Endothelial cell of umbilical vein (primary cell): ENCODE measurements at regions not wholly inside any gene's neighbourhood (a gene's known extent, or its start where the extent isn't known, plus 50 kb on each side); places are given as distances from the start of the nearest gene placed in this dataset.

Experiments
- BruUV-seq: library from RNA; stranded (reverse); fragments of 400-500 nt; replicated peaks from 2 replicates; lab custom pipeline; 2021; lab: Mats Ljungman, UMichigan
- CTCF ChIA-PET: fragments of 300-600, 350-600 bp; sonication (Branson Sonifier 250); formaldehyde crosslinking; loops from one replicate; lab custom pipeline; 2021; ENCODE audit warnings: antibody characterized with exemption, inconsistent platforms; lab: Charles Lee
- POLR2A ChIA-PET: fragments of 300-600, 350-600 bp; sonication (Branson Sonifier 250); formaldehyde crosslinking; loops from one replicate; lab custom pipeline; 2021; ENCODE audit warnings: antibody characterized with exemption, inconsistent platforms; lab: Charles Lee
- DNase-seq: peaks from one replicate; pipeline ENCODE4 v3.0.0-alpha.2; 2011; ENCODE audit warnings: low read depth, low spot score
- FAIRE-seq: peaks from 2 replicates; lab custom pipeline; 2011; peaks lifted over from hg19 to GRCh38; lab: Jason Lieb, UNC
- H2AFZ ChIP-seq: 2 replicates; pipeline ENCODE4 v1.6.0; 2012; ENCODE audit warnings: low read depth, low read length, control low read depth, inconsistent platforms
- H3K27ac ChIP-seq: 2 replicates; pipeline ENCODE4 v1.5.1; 2011; ENCODE audit warnings: low read depth, mild to moderate bottlenecking, control low read depth, low read length, moderate library complexity; ENCODE audit not compliant: insufficient read depth
- H3K27me3 ChIP-seq, 2 experiments: 2 replicates each; pipeline versions ENCODE4 v1.6.0 to v1.6.1; 2011; ENCODE audit warnings: low read length in 2 of 2, mixed read lengths in 1 of 2; ENCODE audit not compliant: control insufficient read depth in 2 of 2, insufficient read depth in 2 of 2
- H3K36me3 ChIP-seq, 2 experiments: 2 replicates in 1 of 2; 3 replicates in 1 of 2; pipeline ENCODE4 v1.5.1; 2011; ENCODE audit warnings: low read length in 2 of 2, mild to moderate bottlenecking in 1 of 2, moderate library complexity in 1 of 2; ENCODE audit not compliant: control insufficient read depth in 2 of 2, insufficient read depth in 2 of 2; ENCODE audit errors: extremely low read depth in 1 of 2
- H3K4me1 ChIP-seq: 3 replicates; pipeline ENCODE4 v1.5.1; 2011; ENCODE audit warnings: mild to moderate bottlenecking, low read length; ENCODE audit not compliant: control insufficient read depth, insufficient read depth; ENCODE audit errors: extremely low read depth
- H3K4me2 ChIP-seq: 2 replicates; pipeline ENCODE4 v1.6.1; 2011; ENCODE audit warnings: low read length, control low read depth, mixed read lengths; ENCODE audit not compliant: insufficient read depth
- H3K4me3 ChIP-seq, 3 experiments: fragments of 200-600 bp in 1 of 3; sonication (generic), shearing (Covaris generic) in 1 of 3; replicated peaks in 1 of 3; 2 replicates each; pipeline ENCODE4 v1.5.1; 2011 to 2016; ENCODE audit warnings: control low read depth in 3 of 3, low read length in 3 of 3, mild to moderate bottlenecking in 2 of 3, inconsistent platforms in 1 of 3, low read depth in 1 of 3, moderate library complexity in 1 of 3; ENCODE audit not compliant: insufficient read depth in 1 of 3
- H3K79me2 ChIP-seq: 2 replicates; pipeline ENCODE4 v1.6.0; 2012; ENCODE audit warnings: low read length, inconsistent platforms; ENCODE audit not compliant: control insufficient read depth, insufficient read depth
- H3K9ac ChIP-seq: replicated peaks from 2 replicates; pipeline ENCODE3; 2011; ENCODE audit warnings: low read length, control low read depth; ENCODE audit not compliant: insufficient read depth; ENCODE audit errors: extremely low read depth
- H3K9me1 ChIP-seq: replicated peaks from 3 replicates; pipeline ENCODE4 v1.6.0; 2011; ENCODE audit warnings: mild to moderate bottlenecking, low read length; ENCODE audit not compliant: control insufficient read depth, insufficient read depth; ENCODE audit errors: extremely low read depth
- H3K9me3 ChIP-seq: replicated peaks from 2 replicates; pipeline ENCODE4 v1.5.1; 2012; ENCODE audit warnings: low read length, inconsistent platforms; ENCODE audit not compliant: control insufficient read depth, insufficient read depth
- H4K20me1 ChIP-seq: replicated peaks from 2 replicates; pipeline ENCODE3; 2011; ENCODE audit warnings: mild to moderate bottlenecking, low read length; ENCODE audit not compliant: control insufficient read depth, insufficient read depth; ENCODE audit errors: extremely low read depth
- EZH2 ChIP-seq: IDR thresholded peaks from 2 replicates; pipeline ENCODE4 v1.6.1; 2012; ENCODE audit warnings: borderline replicate concordance, low read depth, mild to moderate bottlenecking, moderate library complexity, low read length, inconsistent platforms; ENCODE audit not compliant: severe bottlenecking
- FOS ChIP-seq: IDR thresholded peaks from 2 replicates; pipeline ENCODE4 v1.6.1; 2011; ENCODE audit warnings: mild to moderate bottlenecking, low read length, moderate library complexity, borderline replicate concordance; ENCODE audit not compliant: insufficient read depth
- GATA2 ChIP-seq: IDR thresholded peaks from 2 replicates; pipeline ENCODE4 v1.7.0; 2011; ENCODE audit warnings: low read depth, mild to moderate bottlenecking, moderate library complexity, mixed read lengths, low read length; ENCODE audit not compliant: insufficient read length, insufficient read depth
- JUN ChIP-seq: IDR thresholded peaks from 2 replicates; pipeline ENCODE4 v1.6.1; 2011; ENCODE audit warnings: borderline replicate concordance, low read depth; ENCODE audit not compliant: insufficient read length, insufficient read depth
- MYC ChIP-seq: IDR thresholded peaks from one replicate; pipeline ENCODE4 v1.6.1; 2011; ENCODE audit warnings: mild to moderate bottlenecking, low read depth, low read length
- POLR2A ChIP-seq: IDR thresholded peaks from 2 replicates; pipeline ENCODE4 v1.6.1; 2012; ENCODE audit warnings: low read depth, mild to moderate bottlenecking, control low read depth, low read length
- POLR2AphosphoS5 ChIP-seq: IDR thresholded peaks from 2 replicates; pipeline ENCODE4 v1.6.1; 2012; ENCODE audit warnings: low read depth, mild to moderate bottlenecking, control low read depth, low read length, moderate library complexity; ENCODE audit not compliant: insufficient read depth
- dilution Hi-C: fragments of 300-500 bp; cut with MboI; formaldehyde crosslinking; loops from one replicate; pipeline ENCODE4 v1.15.0; 2019; ENCODE audit warnings: low sequenced_read_pairs; ENCODE audit not compliant: extremely low pct_ligation_motif_present
- intact Hi-C: fragments of 100-400 bp; cut with micrococcal nuclease; formaldehyde crosslinking; loops from one replicate; pipeline ENCODE4 v1.10.0; 2022
- TF ChIP-seq, protein P1 (sequence below), 2 donors: IDR thresholded peaks; 1 replicate in 1 of 2; 2 replicates in 1 of 2; pipeline ENCODE4 v1.5.1; 2011; ENCODE audit warnings: low read length in 2 of 2, mild to moderate bottlenecking in 2 of 2, moderate library complexity in 2 of 2, control low read depth in 1 of 2, inconsistent platforms in 1 of 2, low read depth in 1 of 2; ENCODE audit not compliant: insufficient read depth in 1 of 2; ENCODE audit errors: extremely low read depth in 1 of 2
- TF ChIP-seq, protein P2 (sequence below): IDR thresholded peaks from 2 replicates; pipeline ENCODE4 v1.6.1; 2011; ENCODE audit not compliant: insufficient read depth, insufficient read length

DNA sequence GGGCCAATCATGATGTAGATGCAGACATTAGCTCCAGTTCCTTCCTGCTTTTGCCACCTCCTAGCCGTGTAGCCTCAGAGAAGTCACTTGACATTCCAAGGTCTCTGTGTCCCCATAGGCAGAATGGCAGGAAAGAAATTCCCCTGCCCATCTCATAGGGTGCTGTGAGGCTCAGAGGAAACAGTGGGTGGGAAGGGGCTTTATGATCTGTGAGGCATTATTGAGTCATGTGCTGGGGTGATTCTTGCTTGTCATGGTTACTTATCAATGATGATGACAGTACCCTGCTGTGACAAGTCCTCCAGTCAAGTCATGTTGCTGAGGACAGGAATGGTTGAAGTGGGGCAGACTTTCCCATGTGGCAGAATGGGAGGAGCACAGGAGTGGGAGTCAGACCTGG lies 63.7 kb downstream of the MSX1 start:
- no peak overlapping the region for H3K4me3 ChIP-seq
- H3K9me1 ChIP-seq = no peaks in the 10 kb centered on the region
- no peaks in the 10 kb centered on the region for H3K9me3 ChIP-seq
- CTCF ChIA-PET = no interaction called here
- H3K79me2 ChIP-seq = no peaks in the 10 kb centered on the region
- no peak overlapping the region for H2AFZ ChIP-seq
- H3K36me3 ChIP-seq = no peaks in the 10 kb centered on the region
- dilution Hi-C loops = no loop called here
- H3K4me2 ChIP-seq = no peak overlapping the region
- intact Hi-C loops = no loop called here
- no peaks in the 10 kb centered on the region for H4K20me1 ChIP-seq
- no peaks in the 10 kb centered on the region for H3K27me3 ChIP-seq
- FAIRE-seq = no peak
- no peak overlapping the region for H3K27ac ChIP-seq
- no peak overlapping the region for H3K9ac ChIP-seq
- no peak for DNase-seq
- POLR2A ChIA-PET = no interaction called here
- no peak for TF ChIP-seq MYC
- TF ChIP-seq, protein P1, sequence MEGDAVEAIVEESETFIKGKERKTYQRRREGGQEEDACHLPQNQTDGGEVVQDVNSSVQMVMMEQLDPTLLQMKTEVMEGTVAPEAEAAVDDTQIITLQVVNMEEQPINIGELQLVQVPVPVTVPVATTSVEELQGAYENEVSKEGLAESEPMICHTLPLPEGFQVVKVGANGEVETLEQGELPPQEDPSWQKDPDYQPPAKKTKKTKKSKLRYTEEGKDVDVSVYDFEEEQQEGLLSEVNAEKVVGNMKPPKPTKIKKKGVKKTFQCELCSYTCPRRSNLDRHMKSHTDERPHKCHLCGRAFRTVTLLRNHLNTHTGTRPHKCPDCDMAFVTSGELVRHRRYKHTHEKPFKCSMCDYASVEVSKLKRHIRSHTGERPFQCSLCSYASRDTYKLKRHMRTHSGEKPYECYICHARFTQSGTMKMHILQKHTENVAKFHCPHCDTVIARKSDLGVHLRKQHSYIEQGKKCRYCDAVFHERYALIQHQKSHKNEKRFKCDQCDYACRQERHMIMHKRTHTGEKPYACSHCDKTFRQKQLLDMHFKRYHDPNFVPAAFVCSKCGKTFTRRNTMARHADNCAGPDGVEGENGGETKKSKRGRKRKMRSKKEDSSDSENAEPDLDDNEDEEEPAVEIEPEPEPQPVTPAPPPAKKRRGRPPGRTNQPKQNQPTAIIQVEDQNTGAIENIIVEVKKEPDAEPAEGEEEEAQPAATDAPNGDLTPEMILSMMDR (IDR thresholded peaks at IDR 0.05; ENCODE audit: extremely low read depth in 1 of 2, insufficient read depth in 1 of 2, low read depth in 1 of 2, low read length in 2 of 2) = no peak
- TF ChIP-seq FOS = no peak
- no peak for TF ChIP-seq JUN
- no peak for TF ChIP-seq GATA2
- TF ChIP-seq POLR2AphosphoS5 = no peak
- TF ChIP-seq POLR2A = no peak
- TF ChIP-seq, protein P2, sequence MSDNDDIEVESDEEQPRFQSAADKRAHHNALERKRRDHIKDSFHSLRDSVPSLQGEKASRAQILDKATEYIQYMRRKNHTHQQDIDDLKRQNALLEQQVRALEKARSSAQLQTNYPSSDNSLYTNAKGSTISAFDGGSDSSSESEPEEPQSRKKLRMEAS = no peak
- no peak for TF ChIP-seq EZH2
- no peaks in the 10 kb centered on the region for H3K4me1 ChIP-seq
- BruUV-seq = no TSS peak
